Stomach (tissue), 4 donors: ENCODE measurements at regions not wholly inside any gene's neighbourhood (a gene's known extent, or its start where the extent isn't known, plus 50 kb on each side); places are given as distances from the start of the nearest gene placed in this dataset.

Experiments
- EP300 ChIP-seq: sonication (generic); formaldehyde crosslinking; IDR thresholded peaks from one replicate; pipeline ENCODE4 v1.6.1; 2017; ENCODE audit warnings: antibody characterized with exemption
- POLR2A ChIP-seq, 4 donors: fragments of 450-650 bp; IDR thresholded peaks; one replicate each; pipeline ENCODE4 v1.6.1; 2016; ENCODE audit warnings: antibody characterized with exemption in 4 of 4, control low read depth in 2 of 4, mild to moderate bottlenecking in 1 of 4, moderate library complexity in 1 of 4
- TF ChIP-seq, protein P1 (sequence below), 7 experiments: fragments of 450-650 bp in 4 of 7; fragments of 200-600 bp in 3 of 7; sonication (generic) in 3 of 7; IDR thresholded peaks; one replicate each; pipeline ENCODE4 v1.5.1; 2016 to 2019; ENCODE audit warnings: antibody characterized with exemption in 7 of 7, control low read depth in 2 of 7, mild to moderate bottlenecking in 1 of 7

GRCh38 chr1:235002706-235003300 lies 125.8 kb downstream of the TOMM20 start:
- TF ChIP-seq POLR2A (IDR thresholded peaks at IDR 0.05) (no peak), EP300 (no peak)
- TF ChIP-seq, protein P1, sequence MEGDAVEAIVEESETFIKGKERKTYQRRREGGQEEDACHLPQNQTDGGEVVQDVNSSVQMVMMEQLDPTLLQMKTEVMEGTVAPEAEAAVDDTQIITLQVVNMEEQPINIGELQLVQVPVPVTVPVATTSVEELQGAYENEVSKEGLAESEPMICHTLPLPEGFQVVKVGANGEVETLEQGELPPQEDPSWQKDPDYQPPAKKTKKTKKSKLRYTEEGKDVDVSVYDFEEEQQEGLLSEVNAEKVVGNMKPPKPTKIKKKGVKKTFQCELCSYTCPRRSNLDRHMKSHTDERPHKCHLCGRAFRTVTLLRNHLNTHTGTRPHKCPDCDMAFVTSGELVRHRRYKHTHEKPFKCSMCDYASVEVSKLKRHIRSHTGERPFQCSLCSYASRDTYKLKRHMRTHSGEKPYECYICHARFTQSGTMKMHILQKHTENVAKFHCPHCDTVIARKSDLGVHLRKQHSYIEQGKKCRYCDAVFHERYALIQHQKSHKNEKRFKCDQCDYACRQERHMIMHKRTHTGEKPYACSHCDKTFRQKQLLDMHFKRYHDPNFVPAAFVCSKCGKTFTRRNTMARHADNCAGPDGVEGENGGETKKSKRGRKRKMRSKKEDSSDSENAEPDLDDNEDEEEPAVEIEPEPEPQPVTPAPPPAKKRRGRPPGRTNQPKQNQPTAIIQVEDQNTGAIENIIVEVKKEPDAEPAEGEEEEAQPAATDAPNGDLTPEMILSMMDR (IDR thresholded peaks at IDR 0.05): no peak
